Smooth muscle cell (in vitro differentiated cells): ENCODE measurements at regions not wholly inside any gene's neighbourhood (a gene's known extent, or its start where the extent isn't known, plus 50 kb on each side); places are given as distances from the start of the nearest gene placed in this dataset.

Source experiments
- DNase-seq: peaks from one replicate; lab custom pipeline; 2025; ENCODE audit not compliant: unreplicated experiment; lab: John Stamatoyannopoulos, UW
- H2AFZ ChIP-seq: fragments of 200-600 bp; sonication (generic); 2 replicates; pipeline ENCODE4 v1.6.0; 2016; ENCODE audit warnings: antibody characterized with exemption, low read depth, mild to moderate bottlenecking
- H3F3A ChIP-seq: fragments of 200-600 bp; sonication (generic); 2 replicates; pipeline ENCODE4 v1.6.0; 2017; ENCODE audit warnings: antibody characterized with exemption, low read depth
- H3K27ac ChIP-seq: fragments of 200-600 bp; sonication (generic); 2 replicates; pipeline ENCODE4 v1.5.1; 2016; ENCODE audit warnings: low read depth, mild to moderate bottlenecking
- H3K27me3 ChIP-seq: fragments of 200-600 bp; sonication (generic); 2 replicates; pipeline ENCODE4 v1.6.1; 2016; ENCODE audit warnings: low read depth, mild to moderate bottlenecking
- H3K36me3 ChIP-seq: fragments of 200-600 bp; sonication (generic); 2 replicates; pipeline ENCODE4 v1.5.1; 2016; ENCODE audit warnings: low read depth
- H3K4me1 ChIP-seq: fragments of 200-600 bp; sonication (generic); 2 replicates; pipeline ENCODE4 v1.5.1; 2016; ENCODE audit warnings: low read depth
- H3K4me2 ChIP-seq: fragments of 200-600 bp; sonication (generic); 2 replicates; pipeline ENCODE4 v1.6.0; 2016; ENCODE audit warnings: mild to moderate bottlenecking
- H3K4me3 ChIP-seq: fragments of 200-600 bp; sonication (generic); 2 replicates; pipeline ENCODE4 v1.5.1; 2016; ENCODE audit warnings: mild to moderate bottlenecking
- H3K79me2 ChIP-seq: fragments of 200-600 bp; sonication (generic); 2 replicates; pipeline ENCODE4 v1.6.0; 2016; ENCODE audit warnings: low read depth, mild to moderate bottlenecking
- H3K9ac ChIP-seq: fragments of 200-600 bp; sonication (generic); 2 replicates; pipeline ENCODE4 v1.6.0; 2016; ENCODE audit warnings: low read depth
- H3K9me3 ChIP-seq: fragments of 200-600 bp; sonication (generic); replicated peaks from 2 replicates; pipeline ENCODE4 v1.5.1; 2016; ENCODE audit warnings: low read depth
- H4K20me1 ChIP-seq: fragments of 200-600 bp; sonication (generic); 2 replicates; pipeline ENCODE4 v1.6.0; 2016; ENCODE audit warnings: low read depth
- CTCF ChIP-seq: fragments of 200-600 bp; sonication (generic); IDR thresholded peaks from 2 replicates; pipeline ENCODE4 v1.5.1; 2017; ENCODE audit warnings: borderline replicate concordance, mild to moderate bottlenecking, antibody characterized with exemption; ENCODE audit not compliant: insufficient read depth, poor library complexity, severe bottlenecking
- WGBS: methylation state at CpG from one replicate; pipeline ENCODE4 v1.1.7; 2016; ENCODE audit warnings: low lambda C conversion rate; 5-methylcytosine and 5-hydroxymethylcytosine counted together

DNA sequence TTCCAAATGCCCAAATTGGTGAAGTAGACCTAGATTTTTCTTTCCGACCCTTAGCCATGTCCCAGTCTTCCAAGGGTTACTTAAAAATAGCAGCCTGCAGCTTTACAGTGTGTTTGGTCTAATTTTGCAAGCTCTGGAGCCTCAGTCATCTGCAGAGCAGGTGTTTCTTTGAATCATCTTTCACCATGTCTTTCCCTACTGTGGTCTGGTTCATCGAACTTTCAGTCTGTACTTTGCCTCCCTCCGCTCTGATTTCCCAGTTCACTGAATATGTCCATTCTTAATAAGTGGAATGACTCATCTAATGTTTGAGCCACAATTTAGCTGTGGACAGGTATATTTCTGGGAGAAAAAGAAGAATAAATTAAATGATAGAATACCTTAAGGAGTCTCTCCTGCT, 1060.7 kb downstream of the EFNA5 start:
- Histone ChIP-seq H3K9me3 (no peaks in the 10 kb centered on the region), H3K9ac (no peak overlapping the region), H3K4me3 (no peak overlapping the region), H3F3A (no peaks in the 10 kb centered on the region), H3K36me3 (no peaks in the 10 kb centered on the region), H3K27ac (no peak overlapping the region), H3K4me2 (no peak overlapping the region), H4K20me1 (no peaks in the 10 kb centered on the region), H3K27me3 (no peaks in the 10 kb centered on the region), H3K79me2 (no peaks in the 10 kb centered on the region), H2AFZ (no peak overlapping the region), H3K4me1 (no peaks in the 10 kb centered on the region)
- no peak for DNase-seq
- WGBS, result 89% methylated on average over 3 of the region's 3 CpGs
- TF ChIP-seq CTCF, result no peak

GRCh38 chr5:106601620-106602019, 1069.1 kb downstream of the EFNA5 start:
- Histone ChIP-seq H3K9me3 (no peaks in the 10 kb centered on the region), H3K4me3 (no peak overlapping the region), H3K27me3 (no peaks in the 10 kb centered on the region), H3K36me3 (no peaks in the 10 kb centered on the region), H3K4me2 (no peak overlapping the region), H3F3A (no peaks in the 10 kb centered on the region), H3K9ac (no peak overlapping the region), H2AFZ (peak overlapping the region; percentile 68), H3K79me2 (no peaks in the 10 kb centered on the region), H3K4me1 (no peaks in the 10 kb centered on the region), H3K27ac (peak overlapping the region; percentile 53), H4K20me1 (no peaks in the 10 kb centered on the region)
- no peak for DNase-seq
- 78% methylated on average over 6 of the region's 6 CpGs for WGBS
- no peak for TF ChIP-seq CTCF

DNA sequence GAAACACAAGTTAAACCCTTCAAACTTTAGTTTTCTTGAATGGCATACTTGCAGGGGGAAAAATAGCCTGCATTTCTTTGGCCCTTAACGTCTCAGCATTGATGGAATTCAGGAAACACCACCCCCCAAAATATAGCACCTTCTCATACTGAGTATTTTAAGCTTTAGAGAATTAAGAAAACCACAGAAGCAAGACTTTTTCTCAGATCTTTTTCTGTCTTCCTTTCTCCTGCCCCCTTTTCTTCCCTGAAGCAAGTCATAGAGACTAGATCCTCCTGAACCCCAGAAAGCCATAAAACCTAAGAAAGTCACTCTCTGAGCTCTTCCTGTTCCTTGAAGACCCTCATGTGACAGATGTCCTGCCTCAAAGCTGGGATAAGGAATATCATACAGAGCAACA, 1069.9 kb downstream of the EFNA5 start:
- no peaks in the 10 kb centered on the region for H3K36me3 ChIP-seq
- no peak for TF ChIP-seq CTCF
- no peaks in the 10 kb centered on the region for H3K4me1 ChIP-seq
- WGBS, result 35% methylated on average over 1 of the region's 1 CpG
- no peaks in the 10 kb centered on the region for H3F3A ChIP-seq
- H4K20me1 ChIP-seq, result no peaks in the 10 kb centered on the region
- no peak overlapping the region for H3K4me3 ChIP-seq
- no peaks in the 10 kb centered on the region for H3K27me3 ChIP-seq
- H3K9me3 ChIP-seq, result no peaks in the 10 kb centered on the region
- H3K9ac ChIP-seq, result no peak overlapping the region
- H3K27ac ChIP-seq, result peak overlapping the region; percentile 53
- no peak overlapping the region for H3K4me2 ChIP-seq
- peak overlapping the region; percentile 68 for H2AFZ ChIP-seq
- no peak for DNase-seq
- H3K79me2 ChIP-seq, result no peaks in the 10 kb centered on the region

DNA sequence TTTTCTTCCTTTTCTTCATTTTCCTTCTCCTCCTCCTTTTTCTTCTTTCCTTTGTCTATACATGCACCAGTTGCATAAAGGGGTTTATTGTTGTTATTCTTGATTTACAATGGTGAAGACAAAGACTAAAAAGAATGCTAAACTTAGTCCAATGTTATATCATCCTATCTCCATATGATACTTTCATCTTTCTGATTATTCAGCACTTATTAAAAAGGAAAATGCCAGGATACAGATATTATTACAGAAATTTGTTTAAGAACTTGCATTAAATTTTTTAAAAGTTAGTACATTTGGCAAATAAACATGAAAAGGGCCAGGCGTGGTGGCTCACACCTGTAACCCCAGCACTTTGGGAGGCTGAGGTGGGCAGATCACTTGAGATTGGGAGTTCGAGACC, 1074.9 kb downstream of the EFNA5 start:
- Histone ChIP-seq H3K9me3 (no peaks in the 10 kb centered on the region), H3K27ac (no peak overlapping the region), H2AFZ (no peak overlapping the region), H3K4me1 (no peaks in the 10 kb centered on the region), H4K20me1 (no peaks in the 10 kb centered on the region), H3K27me3 (no peaks in the 10 kb centered on the region), H3K4me3 (no peak overlapping the region), H3F3A (no peaks in the 10 kb centered on the region), H3K79me2 (no peaks in the 10 kb centered on the region), H3K9ac (no peak overlapping the region), H3K36me3 (no peaks in the 10 kb centered on the region), H3K4me2 (no peak overlapping the region)
- DNase-seq, result no peak
- TF ChIP-seq CTCF, result no peak
- WGBS, result 93% methylated on average over 2 of the region's 2 CpGs
